Gastroesophageal sphincter (tissue), 3 donors: ENCODE measurements at regions not wholly inside any gene's neighbourhood (a gene's known extent, or its start where the extent isn't known, plus 50 kb on each side); places are given as distances from the start of the nearest gene placed in this dataset.

Experiments used
- CTCF ChIP-seq, 4 experiments: fragments of 200-600 bp in 2 of 4; fragments of 450-650 bp in 2 of 4; sonication (generic) in 1 of 4; IDR thresholded peaks; one replicate each; pipeline ENCODE4 v1.5.1; 2017 to 2019; ENCODE audit warnings: antibody characterized with exemption in 4 of 4, mild to moderate bottlenecking in 2 of 4, moderate library complexity in 2 of 4
- EP300 ChIP-seq: sonication (generic); formaldehyde crosslinking; IDR thresholded peaks from one replicate; pipeline ENCODE4 v1.6.1; 2017; ENCODE audit warnings: antibody characterized with exemption, mild to moderate bottlenecking
- POLR2A ChIP-seq, 2 donors: fragments of 450-650 bp; IDR thresholded peaks; one replicate each; pipeline ENCODE4 v1.6.1; 2017; ENCODE audit warnings: antibody characterized with exemption in 2 of 2, mild to moderate bottlenecking in 2 of 2, moderate library complexity in 1 of 2
- POLR2AphosphoS5 ChIP-seq: sonication (generic); formaldehyde crosslinking; IDR thresholded peaks from one replicate; pipeline ENCODE4 v1.6.1; 2017; ENCODE audit warnings: antibody characterized with exemption

- TF ChIP-seq CTCF (IDR thresholded peaks at IDR 0.05) = no peak
- no peak for TF ChIP-seq POLR2A (IDR thresholded peaks at IDR 0.05)
- TF ChIP-seq EP300 = no peak
- TF ChIP-seq POLR2AphosphoS5 = no peak
Measured at GRCh38 chr10:47070541-47070940, 159.3 kb downstream of the PTPN20 start.
